Stimulated activated CD4-positive, alpha-beta T cell treated with anti-CD3 and anti-CD28 coated beads, Interleukin-1b, Interleukin-23, amount 100 ng/mL, for 1 hour (primary cell): ENCODE measurements at regions not wholly inside any gene's neighbourhood (a gene's known extent, or its start where the extent isn't known, plus 50 kb on each side); places are given as distances from the start of the nearest gene placed in this dataset.

Experiments used
- DNase-seq, 2 donors: peaks; one replicate each; pipeline ENCODE4 v3.0.0-alpha.2; 2020; ENCODE audit warnings: low read depth in 2 of 2

- DNase-seq = no peak
Measured at GRCh38 chr1:5296557-5297179, 642.3 kb downstream of the AJAP1 start.

- no peak for DNase-seq
Measured at GRCh38 chr1:5296095-5296494, 641.7 kb downstream of the AJAP1 start.

- no peak for DNase-seq
Measured at GRCh38 chr1:5291889-5292288, 637.5 kb downstream of the AJAP1 start.

- no peak for DNase-seq
Measured at GRCh38 chr1:5287178-5288150, 633.1 kb downstream of the AJAP1 start.

GRCh38 chr1:5286244-5286643 lies 631.8 kb downstream of the AJAP1 start:
- DNase-seq = no peak

- no peak for DNase-seq
Measured at GRCh38 chr1:5274527-5274926, 620.1 kb downstream of the AJAP1 start.

GRCh38 chr1:5273280-5274003 lies 619.0 kb downstream of the AJAP1 start:
- no peak for DNase-seq

- no peak for DNase-seq
Measured at GRCh38 chr1:5272325-5272724, 617.9 kb downstream of the AJAP1 start.

- no peak for DNase-seq
Measured at GRCh38 chr1:5271264-5271663, 616.9 kb downstream of the AJAP1 start.

- no peak for DNase-seq
Measured at GRCh38 chr1:5269901-5270300, 615.5 kb downstream of the AJAP1 start.

GRCh38 chr1:5267603-5268235 lies 613.3 kb downstream of the AJAP1 start:
- no peak for DNase-seq

GRCh38 chr1:5265438-5266075 lies 611.1 kb downstream of the AJAP1 start:
- no peak for DNase-seq

- DNase-seq = no peak
Measured at GRCh38 chr1:5264476-5264875, 610.1 kb downstream of the AJAP1 start.

- DNase-seq = no peak
Measured at GRCh38 chr1:5256793-5257192, 602.4 kb downstream of the AJAP1 start.

- no peak for DNase-seq
Measured at GRCh38 chr1:5254975-5255374, 600.6 kb downstream of the AJAP1 start.

- DNase-seq = no peak
Measured at GRCh38 chr1:5254131-5254725, 599.8 kb downstream of the AJAP1 start.

GRCh38 chr1:5253036-5253435 lies 598.6 kb downstream of the AJAP1 start:
- DNase-seq = no peak

GRCh38 chr1:5250336-5250735 lies 595.9 kb downstream of the AJAP1 start:
- no peak for DNase-seq

- DNase-seq = no peak
Measured at GRCh38 chr1:5245348-5245747, 590.9 kb downstream of the AJAP1 start.

GRCh38 chr1:5244631-5245285 lies 590.3 kb downstream of the AJAP1 start:
- no peak for DNase-seq

- DNase-seq = no peak
Measured at GRCh38 chr1:5242850-5243249, 588.4 kb downstream of the AJAP1 start.
